ENCODE measurements at regions not wholly inside any gene's neighbourhood (a gene's known extent, or its start where the extent isn't known, plus 50 kb on each side); places are given as distances from the start of the nearest gene placed in this dataset.

- in situ Hi-C loops (cut with MboI): no loop called here
- POLR2A ChIA-PET: no interaction called here
- intact Hi-C loops (cut with micrococcal nuclease; ENCODE audit: unreplicated experiment): no loop called here
These were observed 587.2 kb downstream of the PTPRU start for GRCh38 chr1:29823561-29823960.

GRCh38 chr1:29821605-29822004, 585.3 kb downstream of the PTPRU start:
- no peak overlapping the region for H3K9ac ChIP-seq (ENCODE audit: control insufficient read depth, insufficient read depth, low read length)
- in situ Hi-C loops (cut with MboI): no loop called here
- intact Hi-C loops (cut with micrococcal nuclease; ENCODE audit: unreplicated experiment): no loop called here
- 37% methylated on average over 1 of the region's 1 CpG for WGBS (ENCODE audit: insufficient coverage, insufficient replicate concordance, low lambda C conversion rate, missing lambda C conversion rate)
- no peaks in the 10 kb centered on the region for H4K20me1 ChIP-seq (ENCODE audit: control insufficient read depth, insufficient read depth)
- DNase-seq (ENCODE audit: low read depth, low spot score) (no peak), ATAC-seq (no peak), FAIRE-seq (no peak)
- ChIA-PET SMC1A (ENCODE audit: uncharacterized antibody, unreplicated experiment) (no interaction called here), RAD21 (ENCODE audit: unreplicated experiment) (no interaction called here), CTCF (no interaction called here), POLR2A (no interaction called here)
- BruUV-seq (replicated peaks): no TSS peak
- no peak overlapping the region for H3K27ac ChIP-seq (ENCODE audit: control insufficient read depth, insufficient read depth)
- H3K4me2 ChIP-seq (ENCODE audit: control insufficient read depth, insufficient read depth): no peak overlapping the region
- no peaks in the 10 kb centered on the region for H3K79me2 ChIP-seq (ENCODE audit: control insufficient read depth, insufficient read depth, low read length)
- H2AFZ ChIP-seq (ENCODE audit: control insufficient read depth, low read depth, low read length): no peak overlapping the region
- no peak overlapping the region for H3K4me3 ChIP-seq
- no peaks in the 10 kb centered on the region for H3K36me3 ChIP-seq (ENCODE audit: control insufficient read depth in 2 of 2, insufficient read depth in 2 of 2, low read length in 1 of 2)
- H3K27me3 ChIP-seq (replicated peaks in 1 of 2; ENCODE audit: control insufficient read depth in 2 of 2, insufficient read depth in 2 of 2, low read length in 1 of 2): no peaks in the 10 kb centered on the region
- no peaks in the 10 kb centered on the region for H3K4me1 ChIP-seq (ENCODE audit: control insufficient read depth, insufficient read depth, low read length)
- H3K9me3 ChIP-seq (replicated peaks; ENCODE audit: control insufficient read depth, insufficient read depth, low read length): no peaks in the 10 kb centered on the region
- TF ChIP-seq RB1 (IDR thresholded peaks at IDR 0.05; ENCODE audit: borderline replicate concordance) (no peak), ASH2L (IDR thresholded peaks at IDR 0.05; ENCODE audit: borderline replicate concordance, low read depth) (no peak), ZNF592 (IDR thresholded peaks at IDR 0.05) (no peak), ESRRA (IDR thresholded peaks at IDR 0.05; ENCODE audit: low read length) (no peak), MYC (IDR thresholded peaks at IDR 0.05; ENCODE audit: insufficient read depth, insufficient read length, insufficient replicate concordance, low read length, severe bottlenecking) (no peak), RAD51 (IDR thresholded peaks at IDR 0.05) (no peak), ZBTB11 (CRISPR knock-in tag; IDR thresholded peaks at IDR 0.05) (no peak), ZNF217 (IDR thresholded peaks at IDR 0.05) (no peak)

More at GRCh38 chr1:29823561-29823960, 587.2 kb downstream of the PTPRU start:
- no peak for ATAC-seq
- ChIA-PET SMC1A (ENCODE audit: uncharacterized antibody, unreplicated experiment) (no interaction called here), RAD21 (ENCODE audit: unreplicated experiment) (no interaction called here), CTCF (no interaction called here)
- H3K27ac ChIP-seq (ENCODE audit: control insufficient read depth, insufficient read depth): no peak overlapping the region
- TF ChIP-seq POLR2AphosphoS2 (IDR thresholded peaks at IDR 0.05; ENCODE audit: low read depth, low read length) (no peak), GABPA (IDR thresholded peaks at IDR 0.05; ENCODE audit: low read depth) (no peak), ZZZ3 (IDR thresholded peaks at IDR 0.05; ENCODE audit: control insufficient read depth, insufficient read length, low read depth) (no peak), POLR2AphosphoS5 (IDR thresholded peaks at IDR 0.05; ENCODE audit: low read length) (no peak), MTA2 (IDR thresholded peaks at IDR 0.05; ENCODE audit: low read depth) (no peak), NR2C2 (IDR thresholded peaks at IDR 0.05; ENCODE audit: borderline replicate concordance, control insufficient read depth, insufficient read length, low read depth) (no peak), MYB (IDR thresholded peaks at IDR 0.05; ENCODE audit: borderline replicate concordance, low read depth, low read length) (no peak), BMI1 (IDR thresholded peaks at IDR 0.05; ENCODE audit: borderline replicate concordance) (no peak), IRF4 (IDR thresholded peaks at IDR 0.05; ENCODE audit: low read depth, low read length) (no peak), STAT1 (conservative IDR thresholded peaks at IDR 0.05) (no peak)
- no peaks in the 10 kb centered on the region for H3K9me3 ChIP-seq (replicated peaks; ENCODE audit: control insufficient read depth, insufficient read depth, low read length)
- BruUV-seq (replicated peaks): no TSS peak
- no peaks in the 10 kb centered on the region for H3K79me2 ChIP-seq (ENCODE audit: control insufficient read depth, insufficient read depth, low read length)
- H3K36me3 ChIP-seq (ENCODE audit: control insufficient read depth in 2 of 2, insufficient read depth in 2 of 2, low read length in 1 of 2): no peaks in the 10 kb centered on the region
- H3K27me3 ChIP-seq (replicated peaks in 1 of 2; ENCODE audit: control insufficient read depth in 2 of 2, insufficient read depth in 2 of 2, low read length in 1 of 2): no peaks in the 10 kb centered on the region
- WGBS (ENCODE audit: insufficient coverage, insufficient replicate concordance, low lambda C conversion rate, missing lambda C conversion rate): 58% methylated on average over 4 of the region's 4 CpGs
- DNase-seq (ENCODE audit: low read depth, low spot score): no peak
- FAIRE-seq: no peak
- no peaks in the 10 kb centered on the region for H3K4me1 ChIP-seq (ENCODE audit: control insufficient read depth, insufficient read depth, low read length)
- no peaks in the 10 kb centered on the region for H4K20me1 ChIP-seq (ENCODE audit: control insufficient read depth, insufficient read depth)
- H3K4me2 ChIP-seq (ENCODE audit: control insufficient read depth, insufficient read depth): no peak overlapping the region
- no peak overlapping the region for H3K9ac ChIP-seq (ENCODE audit: control insufficient read depth, insufficient read depth, low read length)
- H2AFZ ChIP-seq (ENCODE audit: control insufficient read depth, low read depth, low read length): no peak overlapping the region
- no peak overlapping the region for H3K4me3 ChIP-seq
